ENCODE measurements at regions not wholly inside any gene's neighbourhood (a gene's known extent, or its start where the extent isn't known, plus 50 kb on each side); places are given as distances from the start of the nearest gene placed in this dataset.
A peak's percentile ranks its signal among the peaks of the same experiment; 100 is the strongest.

GRCh38 chr10:52615331-52615730 lies 157.3 kb downstream of the MBL2 start:
- DNase-seq = no peak

GRCh38 chr10:52615756-52616394 lies 156.7 kb downstream of the MBL2 start:
- no peak for DNase-seq

- DNase-seq = no peak
These were observed 156.2 kb downstream of the MBL2 start for GRCh38 chr10:52616395-52616764.

GRCh38 chr10:52617346-52617745 lies 155.2 kb downstream of the MBL2 start:
- DNase-seq = no peak

GRCh38 chr10:52619052-52619451 lies 153.5 kb downstream of the MBL2 start:
- DNase-seq = no peak

- DNase-seq = no peak
These were observed 150.9 kb downstream of the MBL2 start for GRCh38 chr10:52621635-52622079.

GRCh38 chr10:52623761-52624160 lies 148.8 kb downstream of the MBL2 start:
- DNase-seq = no peak

GRCh38 chr10:52627279-52627678 lies 145.3 kb downstream of the MBL2 start:
- DNase-seq = no peak

GRCh38 chr10:52631146-52631545 lies 141.4 kb downstream of the MBL2 start:
- no peak for DNase-seq

GRCh38 chr10:52631648-52632047 lies 140.9 kb downstream of the MBL2 start:
- DNase-seq = no peak

- no peak for DNase-seq
These were observed 140.0 kb downstream of the MBL2 start for GRCh38 chr10:52632591-52632990.

GRCh38 chr10:52633266-52633665 lies 139.3 kb downstream of the MBL2 start:
- no peak for DNase-seq

- DNase-seq = no peak
These were observed 136.9 kb downstream of the MBL2 start for GRCh38 chr10:52635651-52636050.

GRCh38 chr10:52636874-52637273 lies 135.7 kb downstream of the MBL2 start:
- no peak for DNase-seq

GRCh38 chr10:52637592-52637991 lies 135.0 kb downstream of the MBL2 start:
- DNase-seq = no peak

GRCh38 chr10:52639652-52640051 lies 132.9 kb downstream of the MBL2 start:
- no peak for DNase-seq

- no peak for DNase-seq
These were observed 130.4 kb downstream of the MBL2 start for GRCh38 chr10:52642208-52642607.

GRCh38 chr10:52644373-52645186 lies 128.0 kb downstream of the MBL2 start:
- peak in 9 of 14 donors; percentile 2 to 65 (median 13) for DNase-seq

GRCh38 chr10:52645187-52645758 lies 127.3 kb downstream of the MBL2 start:
- no peak for DNase-seq

- DNase-seq = no peak
These were observed 123.1 kb downstream of the MBL2 start for GRCh38 chr10:52649511-52649910.

GRCh38 chr10:52650873-52651272 lies 121.7 kb downstream of the MBL2 start:
- DNase-seq = no peak

GRCh38 chr10:52651293-52651692 lies 121.3 kb downstream of the MBL2 start:
- no peak for DNase-seq

- DNase-seq = peak in 5 of 14 donors; percentile 4 to 72 (median 24)
These were observed 119.9 kb downstream of the MBL2 start for GRCh38 chr10:52652431-52653262.
